ENCODE measurements at regions not wholly inside any gene's neighbourhood (a gene's known extent, or its start where the extent isn't known, plus 50 kb on each side); places are given as distances from the start of the nearest gene placed in this dataset.
"Not testable (repeated sequence)": the region's sequence is repeated elsewhere in the genome, so short reads cannot be mapped to it uniquely, and the experiment has no call there.

DNA sequence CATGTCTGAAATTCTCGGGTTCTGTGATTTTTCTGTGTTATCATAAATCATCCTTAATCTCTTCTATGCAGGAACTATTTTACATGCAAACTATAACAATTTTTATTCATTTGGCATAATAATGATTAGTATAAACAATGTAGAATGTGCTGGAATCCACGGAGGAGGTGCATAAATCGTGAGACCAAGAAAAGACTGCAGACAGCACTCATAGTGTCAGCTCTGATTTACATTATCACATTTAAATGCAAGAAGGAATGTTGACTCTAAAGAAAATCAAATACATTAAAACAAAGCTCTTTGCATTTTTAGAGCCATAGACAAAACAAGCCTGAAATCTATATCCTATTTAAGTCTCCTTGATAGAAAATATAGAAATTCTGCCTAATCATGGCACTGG is 501.7 kb upstream of the STXBP6 start:
- no peak for DNase-seq (ENCODE audit: low spot score)

DNA sequence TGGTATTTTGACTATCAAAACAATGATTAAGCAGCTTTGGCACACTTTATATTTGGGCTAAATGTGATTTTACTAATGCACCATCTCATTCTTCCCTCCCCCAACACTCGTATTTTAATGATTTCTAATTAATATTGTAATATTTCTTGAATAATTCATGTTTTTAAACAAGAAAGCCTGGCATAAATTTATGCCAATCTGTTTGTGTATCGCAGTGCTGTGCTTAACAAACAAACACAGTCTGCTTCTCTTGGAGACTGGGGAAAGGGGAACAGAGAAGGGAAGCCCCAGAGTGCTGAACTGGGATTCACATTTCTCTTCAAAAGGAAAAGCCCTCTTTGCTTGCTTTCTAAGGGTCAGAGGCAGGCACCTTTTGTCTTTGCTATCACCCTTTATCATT is 496.9 kb upstream of the STXBP6 start:
- no peak for DNase-seq (ENCODE audit: low spot score)

DNA sequence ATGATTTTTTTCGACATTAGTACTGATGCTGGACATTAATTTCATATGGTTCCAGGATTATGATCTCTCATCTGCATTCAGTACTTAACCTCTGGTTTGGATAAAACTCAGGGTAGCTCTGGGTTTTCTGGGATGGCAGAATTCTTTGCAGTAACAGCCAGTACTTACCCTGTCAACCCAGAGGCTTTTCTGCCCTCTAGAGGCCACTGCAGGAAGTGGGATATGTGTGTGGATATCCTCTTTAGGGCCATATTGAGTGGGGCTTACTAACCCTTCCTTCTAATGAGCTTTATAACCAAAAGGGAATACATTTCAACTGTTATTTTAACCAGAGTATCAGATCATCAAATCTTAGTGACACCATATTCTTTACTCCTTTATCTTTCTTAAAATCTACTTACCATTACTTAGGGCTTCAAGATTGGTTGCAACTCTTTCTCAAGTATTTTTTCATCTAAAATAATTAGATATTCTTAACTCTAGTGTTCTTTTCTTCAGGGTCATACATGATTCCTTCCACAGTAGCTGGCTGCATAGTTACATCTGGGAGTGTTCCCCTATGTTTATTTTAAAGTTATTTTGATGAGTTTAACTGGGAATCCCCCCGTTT is 488.0 kb upstream of the STXBP6 start:
- DNase-seq (ENCODE audit: low spot score): peak; percentile 56

DNA sequence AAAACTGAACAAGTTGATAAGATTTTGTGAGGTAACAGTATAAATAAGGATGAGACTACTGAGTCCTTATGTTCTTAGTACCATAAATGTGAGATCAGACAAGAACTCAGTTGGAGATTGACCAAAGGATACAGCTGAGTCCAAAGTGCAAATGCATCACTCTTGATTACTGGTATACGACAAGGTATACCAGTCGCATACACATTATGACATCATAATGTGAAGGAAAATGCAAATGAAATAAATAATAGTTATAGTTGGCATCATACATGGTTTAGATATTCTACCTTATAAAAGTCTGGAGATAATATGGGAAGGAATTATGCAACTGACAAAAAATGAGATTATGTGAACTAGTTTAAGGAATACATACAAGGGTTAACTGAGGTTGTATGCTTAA is 476.3 kb upstream of the STXBP6 start:
- DNase-seq (ENCODE audit: low spot score): no peak

DNA sequence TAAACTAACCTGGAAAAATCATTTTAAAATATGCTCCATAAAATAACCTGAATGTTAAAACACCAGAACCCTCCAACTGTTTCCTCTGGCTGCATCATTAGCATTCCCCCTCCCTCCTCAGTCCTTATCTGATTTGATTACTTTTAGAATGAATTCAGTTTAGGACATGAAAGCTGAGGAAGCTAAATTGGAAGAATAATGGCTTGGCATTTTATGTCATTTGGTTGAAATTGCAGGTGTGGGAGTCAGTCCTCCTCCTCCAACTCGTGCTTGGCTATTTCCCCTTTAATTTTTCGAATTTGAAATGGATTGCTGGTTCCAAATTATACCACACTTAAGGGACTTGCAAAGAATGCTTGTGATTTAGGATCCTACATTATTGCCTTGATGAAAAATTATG is 473.0 kb upstream of the STXBP6 start:
- DNase-seq (ENCODE audit: low spot score): no peak

DNA sequence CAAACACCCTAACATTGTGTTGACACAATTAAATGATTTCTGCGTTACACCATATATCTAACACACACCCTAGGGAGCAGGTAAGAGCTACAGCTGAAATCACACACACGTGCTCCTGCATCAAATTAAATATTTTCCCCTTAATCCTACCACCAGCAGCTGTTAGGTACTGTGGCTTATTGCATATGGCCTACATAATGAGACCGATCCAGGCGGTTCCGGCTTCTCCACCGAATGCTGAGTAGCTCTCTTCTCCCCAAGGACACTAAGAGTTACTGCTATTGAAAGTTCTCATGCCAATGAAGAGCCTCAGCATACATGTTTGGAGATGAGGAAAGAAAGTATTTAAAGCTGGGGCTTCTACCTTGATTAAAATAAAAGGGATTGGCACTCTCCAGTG is 472.2 kb upstream of the STXBP6 start:
- no peak for DNase-seq (ENCODE audit: low spot score)

DNA sequence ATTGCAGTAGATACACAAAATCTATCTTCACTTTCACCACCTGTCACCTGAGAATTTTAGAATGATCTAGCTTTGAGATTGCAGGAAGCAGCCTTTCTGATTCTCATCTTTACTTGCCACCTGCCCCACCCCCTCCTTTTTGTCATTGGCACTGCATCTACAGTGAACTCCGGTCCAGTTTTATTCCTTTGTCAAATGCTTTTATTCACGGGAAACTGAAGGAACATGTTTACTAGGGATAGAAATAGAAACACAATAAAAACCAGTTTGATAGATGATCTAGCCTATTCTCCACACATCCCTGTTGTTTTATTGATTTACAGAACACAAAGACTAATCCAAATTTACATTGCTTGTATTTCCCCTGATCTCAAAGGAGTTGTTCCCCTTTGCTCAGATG is 471.7 kb upstream of the STXBP6 start:
- DNase-seq (ENCODE audit: low spot score): no peak

DNA sequence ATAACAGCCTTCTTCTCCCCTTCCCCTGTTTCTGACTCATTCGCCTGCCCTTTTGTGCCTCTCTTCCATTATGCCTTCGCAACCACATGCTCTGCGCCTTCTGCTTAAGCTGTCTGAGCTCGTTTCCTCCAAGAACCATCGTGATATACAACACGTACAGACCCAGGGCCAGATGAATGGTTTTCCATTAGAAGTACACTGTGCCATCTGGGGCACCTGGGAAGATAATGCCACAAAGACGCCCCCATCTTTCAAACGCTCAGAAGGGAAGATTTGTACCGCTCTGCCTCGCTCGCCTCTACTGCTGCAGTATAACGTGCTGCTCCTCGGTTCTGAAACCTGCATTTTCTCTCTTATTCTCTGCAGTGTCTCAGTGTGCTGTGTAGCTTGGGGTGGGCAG is 470.9 kb upstream of the STXBP6 start:
- no peak for DNase-seq (ENCODE audit: low spot score)

DNA sequence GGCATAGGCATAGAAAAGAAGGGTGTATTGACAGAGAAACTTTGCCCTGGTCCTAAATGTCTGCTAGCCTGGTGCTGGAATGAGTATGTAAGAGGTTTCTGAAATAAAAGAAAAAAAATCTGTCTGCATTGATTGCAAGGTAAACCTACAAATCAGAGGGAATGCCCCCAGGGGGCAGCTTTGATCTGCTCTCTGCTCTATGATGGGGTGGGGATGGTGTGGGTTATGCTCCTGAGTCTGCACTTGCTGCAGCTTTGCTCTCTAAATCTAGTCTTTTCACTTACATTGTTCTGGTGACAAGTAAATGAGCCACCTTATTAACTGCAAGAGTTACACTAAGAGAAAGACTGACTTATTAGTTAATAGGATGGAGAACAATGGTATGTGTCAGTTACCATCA is 468.4 kb upstream of the STXBP6 start:
- DNase-seq (ENCODE audit: low spot score): no peak

DNA sequence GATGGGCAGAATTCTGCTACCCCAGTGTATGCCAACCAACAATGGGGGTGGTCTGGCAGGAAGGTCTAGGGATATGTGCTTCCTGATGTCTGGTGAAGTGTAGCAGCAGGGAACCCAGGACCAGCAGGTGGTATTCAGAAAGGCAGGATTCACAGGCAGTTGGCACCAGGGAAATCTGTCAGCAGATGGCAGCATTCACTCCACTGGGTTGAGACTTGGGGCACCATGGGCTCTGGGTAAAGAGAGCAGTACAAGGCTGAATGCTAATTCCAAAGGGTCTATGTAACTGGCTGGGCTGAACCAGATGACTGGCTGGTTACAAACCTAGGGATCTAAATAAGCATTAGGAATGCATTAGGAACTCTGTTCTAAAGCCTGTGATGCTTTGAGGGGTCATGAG is 466.9 kb upstream of the STXBP6 start:
- DNase-seq (ENCODE audit: low spot score): no peak

DNA sequence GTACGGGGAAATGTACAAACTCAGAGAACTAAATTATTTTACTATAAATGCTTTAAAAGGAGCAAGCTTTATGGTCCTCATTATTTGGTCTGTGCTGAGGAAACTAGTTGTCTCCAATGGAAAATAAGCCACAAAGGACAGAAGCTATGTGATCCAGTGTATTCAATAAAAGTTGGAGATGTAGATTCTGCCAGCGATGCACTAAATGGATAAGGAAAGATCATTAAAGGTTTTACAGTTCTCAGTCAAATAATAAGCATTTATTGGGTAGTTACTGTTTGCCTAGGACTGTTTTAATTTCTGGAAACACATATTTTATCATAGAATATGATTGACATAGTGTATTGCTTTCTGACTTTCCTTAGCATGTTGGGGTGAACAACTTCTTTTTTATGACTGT is 458.9 kb upstream of the STXBP6 start:
- DNase-seq (ENCODE audit: low spot score): no peak

DNA sequence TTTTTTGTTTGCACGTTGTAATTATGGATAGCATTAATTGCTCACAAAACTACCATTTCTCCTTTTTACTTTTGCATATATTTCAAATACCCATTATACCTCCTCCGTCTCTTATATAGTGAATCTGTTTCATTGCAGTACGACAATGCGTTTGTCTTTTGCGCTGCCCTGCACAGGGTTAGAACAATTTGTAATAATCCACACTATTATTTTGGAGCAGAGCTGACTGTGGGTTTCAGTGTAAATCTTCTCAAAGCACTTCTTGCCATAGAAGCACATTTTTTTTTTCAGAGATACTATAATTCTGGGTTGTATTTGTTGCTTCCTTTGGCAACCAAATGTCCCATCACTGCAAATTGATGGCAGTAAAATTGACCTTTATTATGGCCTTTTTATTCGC is 451.8 kb upstream of the STXBP6 start:
- no peak for DNase-seq (ENCODE audit: low spot score)

DNA sequence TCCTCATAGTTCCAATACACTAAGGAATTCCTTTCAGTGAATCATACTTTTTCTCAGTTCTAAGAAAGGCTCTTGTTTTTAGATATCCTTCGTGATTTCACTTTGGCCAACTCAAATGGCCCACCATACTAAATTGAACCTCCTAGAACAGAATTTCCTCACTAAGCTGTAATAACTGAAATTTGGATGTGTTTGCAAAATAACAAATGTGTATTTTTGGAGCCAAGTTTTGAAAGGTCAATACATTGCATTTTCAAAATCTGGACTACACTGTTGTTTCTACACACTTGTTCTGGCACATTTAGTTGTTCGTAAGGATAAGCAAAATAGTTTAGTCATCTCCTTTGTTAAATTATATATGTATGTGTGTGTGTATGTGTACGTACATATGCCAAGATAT is 439.0 kb upstream of the STXBP6 start:
- DNase-seq (ENCODE audit: low spot score): no peak

DNA sequence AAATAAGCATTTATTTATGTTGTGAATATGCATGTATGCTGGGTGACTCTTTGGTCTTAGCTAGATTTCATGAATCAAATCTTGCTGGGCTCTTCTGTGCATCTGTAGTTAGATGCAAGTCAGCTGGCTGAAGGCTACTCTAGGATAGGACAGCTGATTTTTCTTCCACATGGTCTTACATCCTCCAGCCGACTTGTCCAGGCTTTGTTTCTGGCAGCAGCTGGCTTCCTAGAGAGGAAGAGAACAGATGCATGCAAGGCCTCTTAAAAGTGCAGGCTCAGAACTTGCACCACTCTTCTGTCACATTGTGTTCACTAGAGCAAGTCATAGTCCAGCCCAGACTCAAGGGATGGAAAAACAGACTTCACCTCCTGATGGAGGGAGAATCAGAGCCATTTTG is 435.4 kb upstream of the STXBP6 start:
- no peak for DNase-seq (ENCODE audit: low spot score)

DNA sequence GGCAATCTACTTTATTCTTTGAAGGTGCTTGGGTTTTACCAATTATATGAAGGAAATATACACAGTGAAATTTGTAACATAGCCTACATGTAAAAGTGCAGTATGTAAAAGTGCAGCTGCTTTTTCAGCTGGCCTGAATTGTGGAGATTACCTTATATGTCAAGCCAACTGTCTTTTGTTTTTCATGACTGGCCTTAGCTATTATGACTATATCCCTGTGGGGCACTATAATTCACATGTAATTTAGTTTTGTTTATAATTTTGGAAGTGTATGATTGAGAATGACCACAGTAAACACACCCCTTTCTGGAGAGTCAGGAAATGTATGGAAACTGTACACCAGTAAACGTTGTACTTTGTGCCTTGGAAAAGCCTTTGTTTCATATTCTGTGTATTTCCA is 435.0 kb upstream of the STXBP6 start:
- DNase-seq (ENCODE audit: low spot score): no peak

DNA sequence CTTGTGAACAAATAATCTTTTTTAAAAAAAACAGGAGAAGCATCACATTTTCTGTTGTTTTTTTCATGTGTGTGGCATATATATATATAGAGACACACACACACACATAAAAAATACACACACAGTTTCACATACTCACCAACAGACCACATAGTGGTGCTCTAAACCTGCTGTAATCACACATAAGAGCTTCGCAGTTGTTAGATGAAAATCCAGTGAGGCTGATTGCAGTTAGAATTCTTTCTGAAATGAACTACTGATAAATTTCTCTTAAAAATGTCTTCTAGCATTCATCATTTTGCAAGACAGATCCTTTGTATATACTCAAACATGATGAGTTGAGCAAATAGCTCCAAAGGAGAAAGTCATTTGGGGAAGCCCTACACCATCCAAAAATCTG is 434.3 kb upstream of the STXBP6 start:
- no peak for DNase-seq (ENCODE audit: low spot score)

DNA sequence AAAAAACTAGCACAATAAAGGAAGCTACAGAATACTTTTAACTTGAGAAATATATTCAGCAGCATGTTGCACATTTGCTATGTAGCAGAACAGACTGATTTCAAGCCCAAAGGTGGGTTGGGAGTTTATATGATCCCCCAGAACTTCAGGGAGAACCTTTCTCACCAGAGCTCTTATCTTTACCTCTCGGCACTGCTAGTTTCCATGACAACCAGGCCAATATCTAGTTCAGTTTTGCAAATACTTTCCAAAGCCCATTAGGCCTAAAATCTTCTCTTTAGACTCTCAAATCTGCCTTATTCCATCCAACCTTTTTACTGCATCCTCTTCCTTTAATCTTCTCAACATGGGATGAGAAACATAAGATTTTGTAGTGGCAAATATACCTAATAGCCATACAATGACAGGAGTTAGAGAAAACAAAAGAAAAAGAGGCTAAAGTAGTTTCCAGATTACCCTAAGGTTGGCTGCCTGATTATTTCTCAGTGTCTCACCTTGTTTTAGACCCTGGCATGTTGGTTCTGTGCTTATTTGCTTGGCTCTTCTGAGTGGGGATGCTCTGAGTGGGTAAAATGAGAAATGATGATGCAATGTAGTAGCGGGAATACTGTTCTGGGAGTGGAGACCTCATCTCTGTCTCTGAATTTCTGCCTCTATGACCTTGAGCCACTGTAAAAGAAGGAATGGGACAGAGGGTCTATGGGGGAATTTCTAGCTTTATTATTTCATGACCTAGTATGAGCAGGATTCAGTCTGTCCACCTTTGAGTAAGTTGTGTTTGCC is 427.6 kb upstream of the STXBP6 start:
- DNase-seq (ENCODE audit: low spot score): no peak

DNA sequence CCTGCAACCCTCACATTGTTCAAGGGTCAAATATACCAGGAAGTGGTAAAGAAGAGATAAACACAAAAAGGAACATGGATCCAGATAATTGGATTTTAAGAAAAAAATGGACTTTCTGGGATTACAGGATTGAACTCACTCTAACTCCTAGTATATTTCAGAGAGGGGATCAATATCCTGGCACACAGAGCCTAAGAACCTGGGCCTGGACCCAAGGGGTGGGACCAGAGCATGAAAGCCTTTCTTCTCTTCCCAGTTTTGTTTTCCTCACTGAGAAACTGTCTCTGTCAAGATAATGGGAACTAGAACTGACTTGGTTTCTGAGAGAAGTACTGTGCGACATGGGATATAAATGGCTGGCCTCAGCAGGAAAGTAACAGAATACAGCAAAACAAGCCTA is 422.8 kb upstream of the STXBP6 start:
- DNase-seq (ENCODE audit: low spot score): no peak

DNA sequence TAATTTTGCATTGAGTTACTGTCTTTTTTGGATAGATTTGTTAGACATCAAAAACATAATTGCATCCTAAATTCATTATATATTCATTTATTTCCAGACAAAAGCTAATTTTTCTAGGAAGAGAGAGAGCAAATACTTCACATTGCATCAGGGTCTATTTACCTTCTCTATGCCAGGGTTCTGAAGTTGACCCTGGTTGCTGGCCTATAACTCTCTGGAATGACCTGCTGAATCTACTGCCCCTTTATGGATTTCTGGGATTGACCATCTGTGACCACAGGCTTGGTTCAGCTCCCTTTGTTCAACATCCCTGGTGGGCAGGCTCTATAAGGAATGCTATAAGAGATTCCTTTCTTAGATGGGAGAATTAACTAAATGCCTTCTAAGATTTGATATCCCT is 414.8 kb upstream of the STXBP6 start:
- DNase-seq (ENCODE audit: low spot score): no peak

DNA sequence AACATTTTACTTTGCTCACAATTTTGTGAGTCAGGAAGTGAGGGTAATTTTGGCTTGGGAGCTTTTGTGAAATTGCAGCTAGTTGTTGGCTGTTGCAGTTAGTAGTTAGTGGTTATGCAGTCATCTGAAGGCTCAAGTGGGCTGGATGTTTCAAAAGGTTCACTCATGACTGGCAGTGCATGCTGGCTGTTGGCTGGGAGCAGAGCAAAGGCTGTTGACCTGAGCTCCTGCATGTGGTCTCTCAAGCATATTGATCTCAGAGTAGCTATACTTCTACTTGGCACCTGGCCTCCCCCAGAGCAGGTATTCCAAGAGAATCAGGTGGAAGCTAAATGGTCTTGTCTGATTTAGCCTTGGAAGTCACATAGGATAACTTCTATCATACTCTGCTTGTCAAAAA is 414.1 kb upstream of the STXBP6 start:
- DNase-seq (ENCODE audit: low spot score): no peak

DNA sequence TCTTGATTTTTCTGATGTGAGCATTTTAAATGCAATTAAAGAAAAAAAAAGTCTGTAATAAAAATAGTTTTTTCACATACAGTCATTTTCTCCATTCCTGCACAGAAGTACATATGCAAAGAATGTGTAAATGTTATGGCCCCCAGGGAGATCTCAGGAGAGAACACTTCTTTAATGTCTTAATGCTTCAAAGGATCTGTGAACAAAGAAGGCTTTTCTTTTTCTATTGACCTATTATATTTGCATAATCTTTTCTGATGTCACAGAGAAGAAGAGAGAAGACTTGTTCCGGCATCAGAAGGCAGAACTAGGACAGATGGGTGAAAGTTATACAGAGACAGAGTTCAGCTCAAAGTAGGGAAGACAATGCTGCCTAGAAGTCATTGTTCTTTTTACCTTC is 413.5 kb upstream of the STXBP6 start:
- no peak for DNase-seq (ENCODE audit: low spot score)

DNA sequence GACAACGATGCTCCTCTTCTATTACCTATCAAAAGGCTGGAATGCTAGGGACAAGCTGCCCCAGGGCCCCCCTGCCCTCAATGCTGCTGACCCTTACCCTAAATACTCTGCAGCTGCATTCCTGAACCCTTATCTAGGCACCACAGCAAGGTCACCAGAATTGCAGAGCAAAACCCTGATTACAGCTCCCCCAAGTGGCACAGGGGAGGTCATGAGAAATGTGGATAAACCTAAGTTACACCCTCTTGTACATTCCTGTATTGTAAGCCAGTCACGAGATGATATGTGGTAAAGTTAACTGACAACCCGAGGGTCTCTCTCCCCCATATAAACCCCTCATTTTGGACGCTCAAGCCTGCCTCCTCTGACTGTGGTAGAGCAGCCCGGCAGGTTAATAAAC is 411.8 kb upstream of the STXBP6 start:
- no peak for DNase-seq (ENCODE audit: low spot score)

DNA sequence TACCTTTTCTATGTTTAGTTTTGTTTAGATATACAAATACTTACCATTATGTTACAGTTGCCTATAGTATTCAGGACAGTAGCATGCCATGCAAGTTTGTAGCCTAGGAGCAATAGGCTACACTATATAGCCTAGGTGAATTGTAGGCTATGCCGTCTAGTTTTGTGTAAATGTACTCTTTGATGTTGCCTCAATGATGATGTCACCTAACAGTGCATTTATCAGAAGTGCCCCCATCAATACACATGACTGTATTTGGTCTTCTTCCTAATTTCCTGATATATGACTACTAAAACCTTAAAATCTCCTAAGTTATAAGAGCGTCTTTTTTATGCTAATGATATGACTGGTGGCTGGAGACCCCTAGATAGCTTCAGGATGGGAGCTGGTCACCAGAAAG is 394.4 kb upstream of the STXBP6 start:
- no peak for DNase-seq (ENCODE audit: low spot score)

DNA sequence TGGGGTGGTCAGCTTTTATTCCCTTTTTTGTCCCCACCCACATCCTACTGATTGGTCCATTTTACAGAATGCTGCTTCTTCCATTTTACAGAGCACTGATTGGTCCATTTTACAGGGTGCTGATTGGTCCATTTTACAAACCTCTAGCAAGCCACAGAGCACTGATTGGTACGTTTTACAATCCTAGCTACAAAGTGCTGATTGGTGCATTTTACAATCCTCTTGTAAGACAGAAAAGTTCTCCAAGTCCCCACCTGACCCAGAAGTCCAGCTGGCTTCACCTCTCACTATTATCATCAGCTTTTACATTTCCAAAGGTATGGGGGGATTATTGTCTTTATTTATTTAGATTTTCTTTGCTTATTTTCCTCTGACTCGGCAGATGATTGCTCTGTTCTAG is 390.4 kb upstream of the STXBP6 start:
- not testable (repeated sequence) for DNase-seq (ENCODE audit: low spot score)
